ENCODE measurements at regions not wholly inside any gene's neighbourhood (a gene's known extent, or its start where the extent isn't known, plus 50 kb on each side); places are given as distances from the start of the nearest gene placed in this dataset.

- no peaks in the 10 kb centered on the region for H3K27me3 ChIP-seq (ENCODE audit: control insufficient read depth, insufficient read depth, low read length)
- DNase-seq (ENCODE audit: low read depth): no peak
- no peak overlapping the region for H3K4me3 ChIP-seq (ENCODE audit: low read depth, low read length)
- no peak for TF ChIP-seq CTCF (IDR thresholded peaks at IDR 0.05; ENCODE audit: insufficient read depth, low read length, poor library complexity, severe bottlenecking)
- H3K36me3 ChIP-seq (ENCODE audit: control insufficient read depth, insufficient read depth, low read length): no peaks in the 10 kb centered on the region
Measured at GRCh38 chr18:77969972-77970371, 720.3 kb downstream of the GALR1 start.

GRCh38 chr18:77970814-77971213 lies 721.2 kb downstream of the GALR1 start:
- Histone ChIP-seq H3K36me3 (ENCODE audit: control insufficient read depth, insufficient read depth, low read length) (no peaks in the 10 kb centered on the region), H3K4me3 (ENCODE audit: low read depth, low read length) (no peak overlapping the region), H3K27me3 (ENCODE audit: control insufficient read depth, insufficient read depth, low read length) (no peaks in the 10 kb centered on the region)
- no peak for TF ChIP-seq CTCF (IDR thresholded peaks at IDR 0.05; ENCODE audit: insufficient read depth, low read length, poor library complexity, severe bottlenecking)
- DNase-seq (ENCODE audit: low read depth): no peak

GRCh38 chr18:77973745-77974144 lies 724.1 kb downstream of the GALR1 start:
- no peaks in the 10 kb centered on the region for H3K27me3 ChIP-seq (ENCODE audit: control insufficient read depth, insufficient read depth, low read length)
- no peak overlapping the region for H3K4me3 ChIP-seq (ENCODE audit: low read depth, low read length)
- no peak for TF ChIP-seq CTCF (IDR thresholded peaks at IDR 0.05; ENCODE audit: insufficient read depth, low read length, poor library complexity, severe bottlenecking)
- DNase-seq (ENCODE audit: low read depth): no peak
- H3K36me3 ChIP-seq (ENCODE audit: control insufficient read depth, insufficient read depth, low read length): no peaks in the 10 kb centered on the region

GRCh38 chr18:77974329-77974728 lies 724.7 kb downstream of the GALR1 start:
- DNase-seq (ENCODE audit: low read depth): no peak
- no peak for TF ChIP-seq CTCF (IDR thresholded peaks at IDR 0.05; ENCODE audit: insufficient read depth, low read length, poor library complexity, severe bottlenecking)
- no peaks in the 10 kb centered on the region for H3K36me3 ChIP-seq (ENCODE audit: control insufficient read depth, insufficient read depth, low read length)

GRCh38 chr18:77977331-77977730 lies 727.7 kb downstream of the GALR1 start:
- no peak overlapping the region for H3K4me3 ChIP-seq (ENCODE audit: low read depth, low read length)
- H3K27me3 ChIP-seq (ENCODE audit: control insufficient read depth, insufficient read depth, low read length): no peaks in the 10 kb centered on the region
- no peak for DNase-seq (ENCODE audit: low read depth)
- no peaks in the 10 kb centered on the region for H3K36me3 ChIP-seq (ENCODE audit: control insufficient read depth, insufficient read depth, low read length)
- no peak for TF ChIP-seq CTCF (IDR thresholded peaks at IDR 0.05; ENCODE audit: insufficient read depth, low read length, poor library complexity, severe bottlenecking)

More at GRCh38 chr18:77974329-77974728, 724.7 kb downstream of the GALR1 start:
- H3K4me3 ChIP-seq (ENCODE audit: low read depth, low read length): no peak overlapping the region
- no peaks in the 10 kb centered on the region for H3K27me3 ChIP-seq (ENCODE audit: control insufficient read depth, insufficient read depth, low read length)

GRCh38 chr18:77980275-77980674 lies 730.6 kb downstream of the GALR1 start:
- no peaks in the 10 kb centered on the region for H3K36me3 ChIP-seq (ENCODE audit: control insufficient read depth, insufficient read depth, low read length)
- no peak for TF ChIP-seq CTCF (IDR thresholded peaks at IDR 0.05; ENCODE audit: insufficient read depth, low read length, poor library complexity, severe bottlenecking)
- no peak for DNase-seq (ENCODE audit: low read depth)
- no peak overlapping the region for H3K4me3 ChIP-seq (ENCODE audit: low read depth, low read length)
- no peaks in the 10 kb centered on the region for H3K27me3 ChIP-seq (ENCODE audit: control insufficient read depth, insufficient read depth, low read length)
